BE2C (cell line): ENCODE measurements at regions not wholly inside any gene's neighbourhood (a gene's known extent, or its start where the extent isn't known, plus 50 kb on each side); places are given as distances from the start of the nearest gene placed in this dataset.
"Not testable (repeated sequence)": the region's sequence is repeated elsewhere in the genome, so short reads cannot be mapped to it uniquely, and the experiment has no call there.

Experiments used
- DNase-seq: peaks from one replicate; pipeline ENCODE4 v3.0.0-alpha.2; 2020
- H3K27me3 ChIP-seq: fragments of 250-450 bp; sonication (Bioruptor Pico); 2 replicates; pipeline ENCODE4 v1.5.1; 2020; ENCODE audit warnings: mild to moderate bottlenecking
- H3K36me3 ChIP-seq: fragments of 250-450 bp; sonication (Bioruptor Pico); 2 replicates; pipeline ENCODE4 v1.5.1; 2020; ENCODE audit warnings: mild to moderate bottlenecking
- H3K4me1 ChIP-seq: fragments of 250-450 bp; sonication (Bioruptor Pico); 2 replicates; pipeline ENCODE4 v1.5.1; 2020
- H3K4me3 ChIP-seq: 2 replicates; pipeline ENCODE4 v1.5.1; 2011; ENCODE audit warnings: low read depth, low read length
- H3K9me3 ChIP-seq: fragments of 250-450 bp; sonication (Bioruptor Pico); 2 replicates; pipeline ENCODE4 v1.5.1; 2020

DNA sequence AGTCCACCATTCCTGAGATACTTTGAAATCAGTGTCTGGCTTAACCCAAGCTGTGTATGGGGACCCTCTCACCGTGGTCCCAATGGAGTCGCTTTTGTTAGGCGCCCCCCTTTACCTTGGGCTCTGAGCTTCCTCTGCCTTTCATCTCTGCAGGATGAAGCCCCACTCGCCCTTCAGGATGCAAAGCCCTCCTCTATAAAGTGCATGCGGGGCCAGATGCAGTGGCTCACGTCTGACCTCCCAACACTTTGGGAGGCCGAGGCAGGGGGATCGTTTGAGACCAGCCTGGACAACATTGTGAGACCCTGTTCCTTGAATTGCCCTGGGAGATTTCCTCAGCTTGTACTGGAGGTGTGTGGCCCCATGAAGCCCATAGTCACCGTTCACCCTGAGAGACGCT lies 54.7 kb upstream of the APOD start:
- H3K27me3 ChIP-seq, H3K4me1 ChIP-seq, H3K9me3 ChIP-seq, H3K4me3 ChIP-seq, DNase-seq, H3K36me3 ChIP-seq: not testable (repeated sequence)

DNA sequence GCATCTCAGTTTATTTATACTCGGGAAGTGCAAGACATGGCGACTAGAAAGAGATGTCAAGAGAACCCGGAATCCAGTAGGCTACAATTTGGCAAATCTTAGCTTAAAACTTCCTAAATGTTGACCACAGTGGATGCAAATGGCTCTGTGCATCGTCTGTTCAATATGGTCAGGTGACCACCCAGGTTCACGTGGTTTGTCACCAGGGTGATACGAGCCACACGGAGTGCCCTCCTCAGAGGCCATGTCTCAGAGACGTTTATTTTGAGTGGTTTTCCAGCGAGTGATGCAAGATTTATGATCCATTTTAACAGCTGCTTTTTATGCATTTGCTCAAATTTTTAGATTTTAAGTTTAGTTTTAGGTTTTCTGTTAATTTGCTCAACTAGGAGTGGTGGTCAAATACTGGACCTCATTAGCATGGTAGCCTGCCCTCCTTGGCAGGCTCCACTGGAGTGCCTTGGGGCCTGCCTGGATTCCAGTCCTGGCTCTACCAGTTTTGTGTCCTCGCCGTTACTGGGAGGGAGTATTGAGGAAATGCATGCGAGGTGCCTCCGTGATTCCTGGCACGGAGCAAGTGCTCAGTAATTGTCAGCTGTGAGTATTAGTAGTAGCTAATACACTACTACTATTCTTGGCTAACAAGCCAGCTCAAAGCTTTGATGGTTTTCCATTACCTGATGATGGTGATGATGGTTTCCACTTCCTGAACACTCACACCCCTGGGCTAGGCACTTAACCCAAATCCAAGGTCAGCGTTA lies 53.9 kb upstream of the APOD start:
- not testable (repeated sequence) for DNase-seq, H3K9me3 ChIP-seq, H3K27me3 ChIP-seq

DNA sequence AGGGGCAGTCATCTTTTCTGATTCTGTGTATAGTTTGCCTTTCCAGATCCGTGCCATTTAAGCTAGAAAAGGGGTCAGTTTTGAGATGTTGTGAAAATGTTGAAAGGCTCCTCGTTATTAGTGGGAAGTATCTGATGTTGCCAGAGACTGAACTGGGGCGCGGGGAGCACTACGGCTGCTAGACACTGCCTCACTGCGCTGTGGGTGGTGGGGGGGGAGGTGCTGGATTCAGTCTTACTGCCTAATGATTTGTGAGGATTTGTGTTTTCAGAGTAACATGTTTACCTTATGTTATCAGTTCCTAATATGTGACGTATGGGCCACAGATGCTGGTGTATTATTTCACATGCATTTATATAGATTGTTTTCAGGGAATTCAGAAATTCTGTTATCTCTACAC lies 53.3 kb upstream of the APOD start:
- H3K36me3 ChIP-seq, H3K9me3 ChIP-seq, H3K4me3 ChIP-seq, H3K27me3 ChIP-seq, DNase-seq, H3K4me1 ChIP-seq: not testable (repeated sequence)

More for the DNA sequence above, 53.9 kb upstream of the APOD start:
- not testable (repeated sequence) for H3K36me3 ChIP-seq, H3K4me1 ChIP-seq, H3K4me3 ChIP-seq

DNA sequence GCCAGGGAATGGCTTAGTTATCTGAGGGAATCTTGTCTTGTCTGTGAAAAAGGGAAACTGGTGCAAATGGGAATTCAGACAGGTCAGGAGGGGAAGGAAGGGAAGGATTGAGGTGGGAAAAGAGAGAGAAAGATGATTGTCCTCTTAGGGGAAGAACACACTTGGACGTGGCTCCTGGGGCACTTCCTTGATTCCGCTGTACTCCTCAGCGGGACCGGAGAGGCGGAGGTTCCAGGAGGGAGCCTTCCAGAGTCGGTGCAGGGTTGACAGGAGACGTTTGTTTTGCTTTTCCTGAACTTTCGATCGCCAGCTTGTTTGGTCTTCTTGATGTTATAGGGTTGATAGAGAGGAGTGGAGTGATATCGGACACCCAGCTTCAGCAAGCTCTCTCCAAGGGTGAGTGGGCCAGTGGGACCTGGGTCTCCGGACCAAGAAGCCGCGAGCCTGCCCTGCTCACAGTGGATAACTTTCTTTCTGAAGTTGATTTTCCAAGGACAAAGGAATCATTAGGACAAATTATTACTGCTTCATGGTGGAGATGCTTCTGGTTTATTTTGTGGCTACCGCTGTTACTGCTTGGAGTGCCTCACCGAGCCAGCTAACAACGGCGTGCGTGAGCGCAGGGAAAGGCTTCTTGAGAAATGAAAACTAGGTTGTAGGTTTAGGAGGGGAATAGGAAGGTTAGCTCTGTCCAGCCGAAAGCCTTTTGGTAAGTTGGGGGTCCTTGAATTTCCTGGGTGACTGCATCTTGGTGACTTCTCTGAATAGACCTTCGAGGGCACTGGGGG lies 52.4 kb upstream of the APOD start:
- H3K4me1 ChIP-seq, H3K27me3 ChIP-seq, DNase-seq, H3K36me3 ChIP-seq, H3K4me3 ChIP-seq, H3K9me3 ChIP-seq: not testable (repeated sequence)

DNA sequence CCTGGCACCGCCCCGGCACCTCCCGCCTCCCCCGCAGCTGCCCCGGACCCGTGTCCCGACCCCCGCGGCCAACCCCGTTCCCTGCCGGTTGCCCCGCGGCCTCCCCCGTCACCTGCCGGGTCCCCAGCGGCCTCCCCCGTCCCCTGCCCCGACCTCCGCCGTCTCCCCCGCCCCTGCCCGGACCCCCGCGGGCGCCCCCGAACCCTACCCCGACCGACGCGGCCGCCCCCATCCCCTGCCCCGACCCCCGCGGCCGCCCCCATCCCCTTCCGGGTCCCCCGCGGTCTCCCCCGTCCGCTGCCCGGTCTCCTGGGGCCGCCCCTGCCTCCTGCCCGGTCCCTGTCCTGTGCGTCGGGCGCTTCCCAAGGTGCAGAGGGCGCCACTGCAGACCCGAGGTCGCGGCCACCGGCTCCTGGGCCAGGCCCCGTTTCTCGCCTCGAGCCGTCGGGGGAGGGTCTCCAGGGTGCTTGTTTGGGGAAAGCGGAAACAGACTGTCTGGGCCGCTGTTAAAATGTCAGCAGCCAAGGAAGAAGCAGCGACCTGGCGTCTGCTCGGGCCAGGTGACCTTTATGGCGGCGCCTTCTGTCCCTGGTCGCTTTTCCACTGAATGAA lies 51.6 kb upstream of the APOD start:
- H3K9me3 ChIP-seq, H3K36me3 ChIP-seq, DNase-seq, H3K4me1 ChIP-seq, H3K27me3 ChIP-seq, H3K4me3 ChIP-seq: not testable (repeated sequence)

DNA sequence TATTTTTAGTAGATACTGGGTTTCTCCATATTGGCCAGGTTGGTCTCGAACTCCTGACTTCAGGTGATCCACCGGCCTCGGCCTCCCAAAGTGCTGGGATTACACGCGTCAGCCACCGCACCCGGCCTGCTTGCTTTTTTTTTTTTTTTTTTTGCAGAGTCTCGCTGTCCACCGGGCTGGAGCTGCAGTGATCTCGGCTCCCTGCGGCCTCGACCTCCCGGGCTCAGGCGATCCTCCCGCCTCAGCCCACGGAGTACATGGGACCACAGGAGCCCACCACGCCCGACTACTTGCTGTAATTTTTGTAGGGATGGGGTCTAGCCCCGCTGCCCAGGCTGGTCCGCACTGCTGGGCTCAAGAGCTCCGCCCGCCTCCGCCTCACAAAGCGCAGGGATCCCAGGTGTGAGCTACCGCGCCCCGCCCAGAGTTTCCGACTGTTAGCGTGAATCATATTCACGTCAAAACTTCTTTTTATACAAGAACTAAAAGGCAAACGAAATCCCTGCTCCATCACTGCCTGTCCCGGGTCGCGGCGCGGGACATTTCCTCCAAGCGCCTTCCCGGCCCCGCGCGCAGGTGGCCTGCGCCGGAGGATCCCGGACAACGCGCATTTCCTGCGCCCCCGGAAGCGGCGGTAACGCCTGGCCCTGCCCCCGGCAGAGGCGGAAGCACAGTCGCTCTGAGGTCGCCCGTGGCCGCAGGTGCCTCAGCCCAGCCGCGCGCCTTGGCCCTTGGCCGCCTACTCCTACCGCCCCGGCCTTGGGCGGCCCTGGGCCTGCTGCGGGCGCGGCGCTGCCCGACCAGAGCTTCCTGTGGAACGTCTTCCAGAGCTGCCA lies 50.9 kb upstream of the APOD start:
- not testable (repeated sequence) for DNase-seq, H3K36me3 ChIP-seq, H3K4me1 ChIP-seq, H3K9me3 ChIP-seq, H3K27me3 ChIP-seq
- peak overlapping the region; percentile 37 for H3K4me3 ChIP-seq
